HG02885 (cell line): ENCODE measurements at regions not wholly inside any gene's neighbourhood (a gene's known extent, or its start where the extent isn't known, plus 50 kb on each side); places are given as distances from the start of the nearest gene placed in this dataset.

Experiments used
- ATAC-seq: cut with Tn5 transposase; IDR thresholded peaks from one replicate; pipeline ENCODE4 v1.9.1; 2021; ENCODE audit warnings: mild to moderate bottlenecking; ENCODE audit not compliant: unreplicated experiment, poor library complexity

DNA sequence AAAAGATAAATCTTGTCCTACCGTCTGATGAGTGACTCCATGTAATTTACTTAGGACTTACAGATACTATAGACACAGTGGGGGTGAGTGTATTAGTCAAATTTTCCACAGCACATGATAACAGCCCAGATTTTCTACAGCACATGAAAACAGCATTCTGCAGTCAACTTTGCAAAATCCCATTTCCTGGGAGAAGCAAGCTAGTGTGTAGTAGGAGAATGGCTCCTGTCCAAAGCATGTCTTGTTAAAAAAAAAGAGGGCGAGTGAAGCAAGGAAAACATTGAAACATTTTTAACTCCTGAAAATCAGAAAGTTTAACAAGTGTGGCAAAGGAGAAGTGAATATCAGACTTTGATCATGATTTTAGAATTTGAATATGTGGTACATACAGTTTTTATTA, 817.8 kb upstream of the FAM98A start:
- no peak for ATAC-seq

GRCh38 chr2:34414856-34415255, 815.8 kb upstream of the FAM98A start:
- no peak for ATAC-seq

- no peak for ATAC-seq
Measured at GRCh38 chr2:34408100-34408499, 809.0 kb upstream of the FAM98A start.

GRCh38 chr2:34403512-34403911, 804.4 kb upstream of the FAM98A start:
- ATAC-seq = no peak

DNA sequence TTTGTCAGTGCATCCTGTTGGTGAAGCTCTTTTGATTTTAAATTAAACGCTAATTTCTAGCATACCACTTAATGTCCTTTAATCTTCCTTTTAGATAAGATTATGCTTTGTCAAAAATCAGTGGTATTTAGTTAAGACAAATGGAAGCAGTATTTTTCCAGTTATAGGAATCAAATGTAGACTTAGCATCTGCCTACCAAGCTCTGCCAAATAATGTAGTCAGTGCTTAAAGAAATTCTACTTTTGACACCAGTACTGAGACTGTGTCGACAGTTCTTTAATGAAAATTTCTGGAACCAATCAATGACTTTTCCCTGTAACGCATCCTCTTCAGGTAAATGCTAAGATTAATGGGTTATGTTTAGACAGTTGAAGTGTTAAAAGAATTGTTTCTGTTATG, 803.3 kb upstream of the FAM98A start:
- no peak for ATAC-seq

DNA sequence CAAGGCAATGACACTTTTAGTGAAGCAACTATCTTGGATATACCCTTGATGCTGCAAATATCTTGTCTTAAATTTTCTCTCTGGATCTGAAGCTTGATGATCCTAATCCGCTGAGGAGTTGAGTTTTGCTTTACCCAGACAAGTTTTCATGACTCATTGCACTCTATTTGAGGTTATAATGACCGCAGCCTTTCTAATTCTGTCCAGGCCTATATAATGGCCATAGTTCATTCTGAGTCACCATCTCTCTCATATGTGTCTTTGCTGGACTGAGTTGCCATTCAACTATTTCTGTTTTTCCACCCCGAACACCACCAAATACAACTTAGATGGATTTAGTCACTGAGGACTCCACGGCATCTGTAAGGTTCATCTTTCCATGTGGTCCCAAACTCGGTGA, 802.1 kb upstream of the FAM98A start:
- ATAC-seq = peak; percentile 56

- ATAC-seq = no peak
Measured at GRCh38 chr2:34388446-34388845, 789.3 kb upstream of the FAM98A start.

- ATAC-seq = no peak
Measured at GRCh38 chr2:34387536-34387935, 788.4 kb upstream of the FAM98A start.

- ATAC-seq = no peak
Measured at GRCh38 chr2:34379586-34379985, 780.5 kb upstream of the FAM98A start.

GRCh38 chr2:34373586-34374233, 774.6 kb upstream of the FAM98A start:
- ATAC-seq = no peak

GRCh38 chr2:34372967-34373366, 773.9 kb upstream of the FAM98A start:
- ATAC-seq = no peak

DNA sequence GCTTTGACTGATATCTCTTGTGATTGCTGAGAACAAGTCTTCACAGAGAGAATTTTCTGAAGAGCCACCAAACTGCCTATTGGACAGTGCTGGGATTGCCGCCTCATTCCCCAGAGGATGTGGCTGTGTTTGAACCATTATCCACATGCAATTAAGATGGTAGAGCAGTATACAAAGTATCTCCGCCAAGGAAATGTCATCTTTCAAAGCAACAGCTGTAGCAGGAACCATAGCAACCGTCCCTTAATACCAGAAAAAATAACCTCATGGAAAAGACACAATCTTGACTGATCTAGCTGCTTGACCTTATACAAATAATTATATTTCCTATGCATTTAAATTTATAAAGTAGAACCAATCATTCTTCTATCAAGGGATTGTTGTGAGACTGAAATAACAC, 772.6 kb upstream of the FAM98A start:
- no peak for ATAC-seq

- no peak for ATAC-seq
Measured at GRCh38 chr2:34368304-34368703, 769.2 kb upstream of the FAM98A start.

- ATAC-seq = no peak
Measured at GRCh38 chr2:34365932-34366331, 766.8 kb upstream of the FAM98A start.

DNA sequence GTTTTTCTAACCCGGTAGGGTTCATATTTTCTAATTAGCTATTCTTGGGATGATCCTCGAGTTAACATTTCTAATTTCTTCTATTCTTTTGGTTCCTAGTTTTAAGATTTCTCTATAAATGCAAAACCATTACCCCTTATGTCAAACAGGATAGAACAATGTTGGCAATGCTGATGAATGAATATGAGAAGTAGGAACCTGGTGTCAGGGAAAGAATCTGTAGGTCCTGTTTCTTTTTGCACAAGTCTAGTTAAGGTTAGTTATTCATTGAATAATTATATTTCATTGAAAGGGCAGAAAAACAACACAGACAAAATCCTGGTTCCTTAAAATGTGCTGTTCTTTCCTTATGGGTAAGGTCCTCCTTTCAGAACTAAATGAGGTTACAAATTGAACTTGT, 766.4 kb upstream of the FAM98A start:
- no peak for ATAC-seq

- no peak for ATAC-seq
Measured at GRCh38 chr2:34353509-34354113, 754.5 kb upstream of the FAM98A start.

DNA sequence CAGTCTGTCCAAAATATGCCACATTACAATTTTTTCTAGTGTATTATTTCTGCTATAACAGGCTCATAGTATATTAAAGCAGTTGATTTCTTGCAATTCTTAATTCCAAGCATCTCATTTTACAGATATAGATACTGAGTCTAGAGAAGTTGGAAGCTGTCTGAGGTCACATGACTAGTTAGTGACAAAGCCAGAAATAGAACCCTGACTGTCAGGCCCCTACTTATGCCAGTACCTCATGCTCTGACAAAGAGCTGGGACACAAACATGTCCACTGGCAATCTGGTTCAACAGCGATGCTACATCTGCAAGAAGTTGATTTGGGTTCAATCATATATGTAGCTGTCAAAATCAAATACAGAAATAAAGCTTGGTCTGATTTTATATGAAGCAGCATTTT, 750.4 kb upstream of the FAM98A start:
- no peak for ATAC-seq

- ATAC-seq = no peak
Measured at GRCh38 chr2:34345030-34345429, 745.9 kb upstream of the FAM98A start.

DNA sequence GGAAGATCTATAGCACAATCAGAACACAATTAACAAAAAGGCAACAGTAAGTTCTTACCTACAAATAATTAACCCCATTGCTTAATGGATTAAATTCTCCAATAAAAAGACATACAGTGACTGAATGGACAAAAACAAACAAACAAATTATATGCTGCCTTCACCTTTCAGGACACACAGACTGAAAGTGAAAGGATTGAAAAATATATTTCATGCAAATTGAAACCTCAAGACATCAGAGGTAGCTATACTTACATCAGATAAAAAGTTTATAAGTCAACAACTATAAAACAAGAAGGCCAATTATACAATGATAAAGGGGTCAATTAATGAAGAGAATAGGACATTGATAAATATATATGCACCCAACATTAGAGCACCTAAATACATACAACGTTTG, 741.2 kb upstream of the FAM98A start:
- no peak for ATAC-seq

DNA sequence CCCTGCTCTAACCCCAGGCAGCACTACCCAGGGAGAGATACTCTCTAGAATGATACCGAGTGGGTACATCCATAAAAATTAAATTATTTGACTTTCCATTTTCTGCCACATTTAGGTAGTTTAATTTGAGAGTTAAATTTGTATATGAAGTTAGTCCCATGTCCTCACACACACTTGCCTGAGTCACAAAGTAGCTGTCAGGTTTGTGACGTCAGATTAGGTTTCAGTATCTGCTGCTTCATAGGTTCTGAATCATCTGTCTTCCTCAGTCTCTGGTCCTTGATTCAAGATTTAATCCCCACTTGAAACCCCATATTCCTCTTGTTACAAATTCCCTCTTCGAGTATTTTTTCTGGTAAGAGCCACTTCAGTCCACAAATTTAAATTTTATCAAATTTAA, 738.6 kb upstream of the FAM98A start:
- ATAC-seq = no peak

DNA sequence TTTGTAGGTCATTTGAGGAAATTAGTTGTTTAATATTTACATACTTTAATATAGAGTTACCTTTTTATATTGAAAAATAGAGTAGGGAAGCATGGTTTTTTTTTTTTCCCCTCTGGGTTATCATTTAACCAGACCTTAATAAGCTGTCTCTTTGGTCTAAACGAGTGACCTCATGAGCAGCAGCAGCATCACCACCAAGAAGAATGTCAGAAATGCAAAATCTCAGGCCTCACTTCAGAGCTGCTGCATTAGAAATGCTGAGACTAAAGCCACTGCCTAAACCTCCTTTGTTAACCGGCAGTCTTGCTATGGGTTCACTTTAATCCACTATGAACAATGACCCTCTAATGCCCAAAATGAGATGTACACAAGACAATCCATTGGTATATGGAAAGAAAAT, 733.7 kb upstream of the FAM98A start:
- no peak for ATAC-seq

DNA sequence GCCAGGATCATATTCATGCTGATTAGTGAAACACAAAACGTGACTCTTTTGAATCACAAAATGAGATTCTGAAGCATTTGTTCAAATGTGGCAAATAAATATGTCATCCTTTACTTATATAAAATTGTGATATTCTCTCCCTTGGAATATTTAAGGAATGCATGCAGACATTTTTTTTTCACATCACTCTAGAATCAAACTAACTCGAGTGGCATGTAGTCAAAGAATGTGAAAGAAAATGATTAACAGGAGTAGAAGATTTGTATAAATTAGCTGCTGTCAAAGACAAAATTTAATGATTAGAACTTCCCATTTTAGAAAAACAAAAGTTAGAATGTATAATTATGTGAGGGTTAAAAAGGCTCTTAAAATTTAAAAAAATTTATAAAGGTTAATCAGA, 721.0 kb upstream of the FAM98A start:
- no peak for ATAC-seq
